ENCODE measurements at regions not wholly inside any gene's neighbourhood (a gene's known extent, or its start where the extent isn't known, plus 50 kb on each side); places are given as distances from the start of the nearest gene placed in this dataset.
"Not testable (repeated sequence)": the region's sequence is repeated elsewhere in the genome, so short reads cannot be mapped to it uniquely, and the experiment has no call there.

DNA sequence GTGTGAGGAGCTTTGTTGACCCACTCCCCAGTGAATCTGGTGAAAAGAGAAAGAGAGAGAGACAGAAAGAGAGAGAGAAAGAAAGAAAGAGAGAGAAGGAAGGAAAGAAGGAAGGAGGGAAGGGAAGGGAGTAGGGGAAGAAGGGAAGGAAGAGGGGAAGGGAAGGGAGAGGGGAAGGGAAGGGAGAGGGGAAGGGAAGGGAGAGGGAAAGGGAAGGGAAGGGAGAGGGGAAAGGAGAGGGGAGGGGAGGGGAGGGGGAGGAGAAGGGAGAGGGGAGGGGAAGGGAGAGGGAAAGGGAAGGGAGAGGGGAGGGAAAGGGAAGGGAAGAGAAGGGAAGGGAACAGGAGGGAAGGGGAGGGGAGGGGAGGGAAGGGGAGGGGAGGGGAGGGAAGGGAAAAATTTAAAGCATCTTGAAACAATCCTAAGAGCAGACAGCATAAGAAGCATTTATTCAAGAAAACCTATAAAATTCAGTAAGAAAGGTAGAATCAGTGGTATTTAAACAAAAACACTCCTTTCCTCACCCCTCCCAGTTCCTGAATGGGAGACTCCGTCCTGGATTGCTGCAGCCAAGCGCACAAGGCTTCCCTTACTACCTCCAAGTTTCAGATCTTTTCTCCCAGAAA is 846.2 kb upstream of the POM121L12 start:
- no peaks in the 10 kb centered on the region for H4K20me1 ChIP-seq
- no peak overlapping the region for H3K9ac ChIP-seq
- H3K4me3 ChIP-seq: no peak overlapping the region
- no peak overlapping the region for H3K27ac ChIP-seq
- H3K4me2 ChIP-seq: no peak overlapping the region
- no peaks in the 10 kb centered on the region for H3K36me3 ChIP-seq
- H3K27me3 ChIP-seq: no peaks in the 10 kb centered on the region
- no peaks in the 10 kb centered on the region for H3K4me1 ChIP-seq
- peaks cover 0 to 11% (median 2%) of the 10 kb centered on the region in 11 experiments; a peak in 9 of 22 replicates for H3K9me3 ChIP-seq (replicated peaks in 1 of 11)
- TF ChIP-seq Cebpa-rat (IDR thresholded peaks at IDR 0.05): no peak

DNA sequence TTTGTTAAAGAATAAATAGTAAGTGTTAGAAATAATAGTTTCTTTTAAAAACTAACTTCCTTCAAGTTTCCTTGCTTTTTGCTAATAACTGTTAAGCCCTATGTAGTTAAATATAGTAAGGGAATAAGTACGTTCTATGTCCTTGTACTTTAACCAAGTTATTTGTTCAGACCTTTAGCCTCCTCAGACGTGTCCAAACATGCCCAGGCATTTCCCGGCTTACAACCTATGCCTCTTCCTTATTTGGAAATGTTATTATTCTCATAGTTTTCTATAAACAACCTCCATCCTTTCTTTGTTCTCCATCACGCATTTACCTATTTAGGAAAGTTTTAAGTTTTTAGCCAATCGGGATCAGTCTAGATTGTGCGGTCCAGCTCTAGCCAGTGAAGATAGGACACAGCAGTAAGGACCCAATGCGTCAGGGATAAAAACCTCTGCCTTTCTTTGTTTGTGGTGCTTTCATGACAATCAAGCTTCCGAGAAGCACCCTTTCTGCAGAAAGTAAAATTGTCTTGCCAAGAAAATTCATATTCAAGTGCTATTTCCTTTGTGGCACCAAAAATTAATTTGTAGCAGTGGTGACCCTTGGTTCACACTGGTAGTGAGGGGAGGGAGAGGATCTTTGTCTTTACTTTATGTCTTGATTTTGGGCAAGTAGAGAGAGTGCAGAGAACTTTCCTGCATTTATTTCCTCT is 851.3 kb upstream of the POM121L12 start:
- no peaks in the 10 kb centered on the region for H3K27me3 ChIP-seq
- no peak overlapping the region for H3K27ac ChIP-seq
- H3K9ac ChIP-seq: no peak overlapping the region
- no peaks in the 10 kb centered on the region for H3K36me3 ChIP-seq
- H3K9me3 ChIP-seq (replicated peaks in 1 of 11): peaks cover 0 to 18% (median 4%) of the 10 kb centered on the region in 11 experiments; a peak in 9 of 22 replicates
- H3K4me1 ChIP-seq: no peaks in the 10 kb centered on the region
- H3K4me2 ChIP-seq: no peak overlapping the region
- no peak overlapping the region for H3K4me3 ChIP-seq
- no peak for TF ChIP-seq Cebpa-rat (IDR thresholded peaks at IDR 0.05)
- H4K20me1 ChIP-seq: no peaks in the 10 kb centered on the region

DNA sequence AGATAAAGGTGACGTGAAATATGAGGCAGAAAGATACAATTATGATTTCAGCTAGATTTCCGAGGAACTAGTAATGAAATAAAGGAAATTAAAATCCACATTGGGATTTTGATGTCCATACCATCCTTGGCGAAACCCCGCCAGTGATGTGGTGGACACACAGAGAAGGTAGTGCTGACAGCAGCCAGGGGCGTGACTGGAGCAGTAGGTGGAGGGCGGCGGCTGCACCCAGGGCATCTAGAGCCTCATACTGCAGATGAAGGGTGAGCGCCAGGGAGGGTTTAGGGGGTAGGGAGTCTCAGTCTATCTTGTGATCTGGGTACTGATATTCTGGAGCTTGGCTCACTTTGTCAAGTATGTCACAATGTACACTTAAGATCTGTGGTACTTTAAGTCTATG is 855.5 kb upstream of the POM121L12 start:
- H3K27ac ChIP-seq: no peak overlapping the region
- H3K4me3 ChIP-seq: no peak overlapping the region
- no peaks in the 10 kb centered on the region for H3K4me1 ChIP-seq
- H3K27me3 ChIP-seq: no peaks in the 10 kb centered on the region
- H3K9ac ChIP-seq: no peak overlapping the region
- peaks cover 0 to 13% (median 4%) of the 10 kb centered on the region in 11 experiments; a peak in 9 of 22 replicates for H3K9me3 ChIP-seq (replicated peaks in 1 of 11)
- H4K20me1 ChIP-seq: no peaks in the 10 kb centered on the region
- no peaks in the 10 kb centered on the region for H3K36me3 ChIP-seq
- TF ChIP-seq Cebpa-rat (IDR thresholded peaks at IDR 0.05): no peak
- H3K4me2 ChIP-seq: no peak overlapping the region

DNA sequence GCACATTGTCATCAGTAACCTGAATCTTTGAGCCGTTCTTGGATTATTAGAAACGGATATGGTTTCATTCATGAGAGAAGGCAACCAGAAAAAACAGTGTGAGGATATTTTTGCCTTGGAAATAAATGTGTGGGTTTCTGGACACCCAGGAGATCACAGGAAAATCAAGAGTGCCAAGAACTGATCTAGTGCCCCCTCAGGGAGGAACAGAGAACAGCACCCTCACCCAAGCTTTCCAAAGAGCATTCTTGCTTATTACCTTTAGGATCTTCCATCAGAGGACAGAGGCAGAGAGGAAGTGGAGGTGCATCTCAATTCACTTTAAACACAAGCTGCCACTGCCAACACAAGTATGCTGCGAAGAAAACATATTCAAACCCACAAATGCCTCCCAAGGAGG is 851.5 kb upstream of the COBL start:
- TF ChIP-seq Cebpa-rat (IDR thresholded peaks at IDR 0.05): no peak
- no peaks in the 10 kb centered on the region for H3K36me3 ChIP-seq
- H3K9me3 ChIP-seq (replicated peaks in 1 of 11): no peaks in the 10 kb centered on the region

DNA sequence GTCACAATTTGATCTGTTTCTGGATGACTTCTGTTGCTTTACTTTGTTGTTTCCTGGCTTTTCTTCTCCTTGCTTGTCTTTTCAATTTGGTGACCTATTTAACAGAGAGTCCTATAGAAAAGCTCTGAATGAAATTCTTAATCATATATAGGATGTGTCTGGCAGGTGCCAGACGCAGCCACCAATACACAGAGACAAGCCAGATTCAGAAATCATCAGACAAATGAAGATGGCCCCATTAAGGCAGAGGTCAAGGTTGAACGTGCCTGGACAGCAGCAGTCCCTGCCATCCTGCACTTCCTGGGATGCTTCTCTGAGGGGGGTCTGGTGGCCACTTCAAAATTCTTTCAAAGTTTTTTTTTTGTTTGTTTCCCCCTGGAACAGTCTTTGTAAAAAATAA is 846.7 kb upstream of the COBL start:
- Histone ChIP-seq H3K4me3 (no peak overlapping the region), H3K27ac (no peak overlapping the region), H3K27me3 (no peaks in the 10 kb centered on the region), H4K20me1 (no peaks in the 10 kb centered on the region), H3K36me3 (no peaks in the 10 kb centered on the region), H3K4me1 (no peaks in the 10 kb centered on the region), H3K9ac (no peak overlapping the region), H3K9me3 (replicated peaks in 1 of 11) (peaks cover 0 to 4% (median 3%) of the 10 kb centered on the region in 11 experiments; a peak in 6 of 22 replicates), H3K4me2 (no peak overlapping the region)
- no peak for TF ChIP-seq Cebpa-rat (IDR thresholded peaks at IDR 0.05)

More for the DNA sequence above, 851.5 kb upstream of the COBL start:
- no peak overlapping the region for H3K27ac ChIP-seq
- H3K27me3 ChIP-seq: no peaks in the 10 kb centered on the region
- no peaks in the 10 kb centered on the region for H3K4me1 ChIP-seq
- H3K4me3 ChIP-seq: no peak overlapping the region
- H3K9ac ChIP-seq: no peak overlapping the region
- no peaks in the 10 kb centered on the region for H4K20me1 ChIP-seq
- no peak overlapping the region for H3K4me2 ChIP-seq

DNA sequence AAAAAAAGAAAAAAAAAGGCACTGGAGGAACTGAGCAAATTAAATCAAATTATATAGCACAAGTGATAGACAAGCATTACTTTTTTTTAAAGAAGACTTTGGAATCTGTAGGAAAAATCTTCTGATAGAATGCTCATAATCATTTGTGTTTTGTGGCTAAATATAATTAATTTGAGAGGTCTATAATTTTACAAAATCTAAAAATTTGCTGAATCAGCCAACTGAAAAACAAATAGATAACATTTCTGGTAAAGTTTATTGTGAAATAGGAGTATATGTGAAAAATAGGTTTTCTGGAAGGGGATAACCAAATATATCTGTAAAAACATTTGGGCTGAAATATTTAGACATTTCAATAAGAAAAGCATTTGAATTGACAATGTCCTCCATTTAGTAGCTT is 844.9 kb upstream of the COBL start:
- no peaks in the 10 kb centered on the region for H3K27me3 ChIP-seq
- H3K9me3 ChIP-seq (replicated peaks in 1 of 11): peaks cover 0 to 4% (median 3%) of the 10 kb centered on the region in 11 experiments; a peak in 6 of 22 replicates
- H3K9ac ChIP-seq: no peak overlapping the region
- H3K4me3 ChIP-seq: no peak overlapping the region
- H3K27ac ChIP-seq: no peak overlapping the region
- no peaks in the 10 kb centered on the region for H3K36me3 ChIP-seq
- no peak for TF ChIP-seq Cebpa-rat (IDR thresholded peaks at IDR 0.05)
- H4K20me1 ChIP-seq: no peaks in the 10 kb centered on the region
- no peaks in the 10 kb centered on the region for H3K4me1 ChIP-seq
- no peak overlapping the region for H3K4me2 ChIP-seq

DNA sequence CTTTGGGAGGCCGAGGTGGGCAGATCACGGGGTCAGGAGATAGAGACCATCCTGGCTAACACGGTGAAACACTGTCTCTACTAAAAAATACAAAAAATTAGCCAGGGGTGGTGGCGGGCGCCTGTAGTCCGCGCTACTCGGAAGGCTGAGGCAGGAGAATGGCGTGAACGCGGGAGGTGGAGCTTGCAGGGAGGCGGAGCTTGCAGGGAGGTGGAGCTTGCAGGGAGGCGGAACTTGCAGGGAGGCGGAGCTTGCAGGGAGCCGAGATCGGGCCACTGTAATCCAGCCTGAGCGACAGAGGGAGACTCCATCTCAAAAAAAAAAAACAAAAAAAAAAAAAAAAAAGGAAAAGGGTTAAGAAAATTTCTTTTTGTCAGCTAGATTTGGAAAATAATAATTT is 842.8 kb upstream of the COBL start:
- H3K27me3 ChIP-seq; H3K9me3 ChIP-seq (replicated peaks in 1 of 11): not testable (repeated sequence)

DNA sequence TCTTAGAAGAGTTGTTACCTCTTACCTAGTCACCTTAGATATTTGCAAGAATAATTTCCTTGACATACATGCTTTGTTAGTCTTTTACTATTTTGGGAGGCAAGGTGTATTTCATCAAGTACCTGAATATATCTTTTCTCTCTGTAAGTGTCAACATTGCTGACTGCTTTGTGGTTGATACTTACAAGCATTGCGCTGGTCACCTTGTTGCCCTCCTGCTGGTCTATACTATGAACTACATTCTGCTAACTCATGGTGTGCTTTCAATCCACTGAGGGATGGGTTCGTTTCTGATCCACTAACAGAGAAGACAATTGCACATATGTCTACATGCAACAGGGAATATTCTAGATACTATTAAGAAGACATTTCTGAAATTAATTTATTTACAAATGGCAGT is 837.8 kb upstream of the COBL start:
- H3K27me3 ChIP-seq: no peaks in the 10 kb centered on the region
- H3K4me2 ChIP-seq: no peak overlapping the region
- H3K4me1 ChIP-seq: no peaks in the 10 kb centered on the region
- H3K27ac ChIP-seq: no peak overlapping the region
- no peak for TF ChIP-seq Cebpa-rat (IDR thresholded peaks at IDR 0.05)
- H3K36me3 ChIP-seq: no peaks in the 10 kb centered on the region
- no peak overlapping the region for H3K4me3 ChIP-seq
- peaks cover 0 to 2% (median 1%) of the 10 kb centered on the region in 11 experiments; a peak in 6 of 22 replicates for H3K9me3 ChIP-seq (replicated peaks in 1 of 11)
- no peak overlapping the region for H3K9ac ChIP-seq
- H4K20me1 ChIP-seq: no peaks in the 10 kb centered on the region

More for the DNA sequence above, 842.8 kb upstream of the COBL start:
- H3K4me1 ChIP-seq, H3K9ac ChIP-seq, H4K20me1 ChIP-seq, H3K36me3 ChIP-seq, H3K27ac ChIP-seq, H3K4me3 ChIP-seq, H3K4me2 ChIP-seq: not testable (repeated sequence)

DNA sequence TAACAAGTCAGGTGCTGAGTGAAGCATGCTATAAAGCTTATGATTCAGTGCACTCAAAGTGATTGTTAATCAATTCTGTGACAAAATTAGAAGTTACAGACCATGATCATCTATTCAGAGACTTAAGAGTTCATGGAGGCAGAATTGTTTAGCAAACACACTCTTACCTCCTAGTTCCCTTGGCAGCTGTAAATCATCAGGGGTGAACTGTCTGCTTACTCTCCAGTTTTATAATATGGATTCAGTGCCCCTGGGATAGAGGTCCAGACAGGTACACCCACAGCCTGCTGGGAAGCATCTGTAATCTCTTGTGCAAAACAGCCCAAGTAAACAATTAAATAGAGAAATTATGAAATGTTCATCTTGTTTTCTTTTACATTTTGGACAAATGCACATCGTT is 835.0 kb upstream of the COBL start:
- Histone ChIP-seq H3K27ac (no peak overlapping the region), H4K20me1 (no peaks in the 10 kb centered on the region), H3K27me3 (no peaks in the 10 kb centered on the region), H3K9me3 (replicated peaks in 1 of 11) (no peaks in the 10 kb centered on the region), H3K4me1 (no peaks in the 10 kb centered on the region), H3K4me3 (no peak overlapping the region), H3K36me3 (no peaks in the 10 kb centered on the region), H3K9ac (no peak overlapping the region), H3K4me2 (no peak overlapping the region)
- no peak for TF ChIP-seq Cebpa-rat (IDR thresholded peaks at IDR 0.05)

DNA sequence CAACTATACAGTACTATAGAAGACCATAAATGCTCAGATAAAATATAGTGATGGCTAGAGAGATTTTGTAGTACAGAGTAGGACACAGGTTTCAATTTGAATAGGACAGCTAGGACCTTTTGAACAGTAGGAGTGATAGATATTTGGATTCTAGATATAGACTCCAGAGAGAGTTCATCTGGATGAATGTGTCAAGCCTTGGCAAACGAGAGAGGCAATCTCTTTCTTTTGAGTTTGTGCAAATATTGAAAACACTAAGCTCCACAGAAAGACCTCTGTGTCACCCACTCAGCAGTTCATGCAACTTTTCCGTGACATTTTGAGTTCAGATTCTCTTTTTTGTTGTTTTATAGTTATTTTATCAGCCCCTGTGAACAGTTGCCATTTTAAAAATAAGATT is 834.3 kb upstream of the COBL start:
- Histone ChIP-seq H3K27ac (no peak overlapping the region), H3K27me3 (no peaks in the 10 kb centered on the region), H3K4me1 (no peaks in the 10 kb centered on the region), H3K9me3 (replicated peaks in 1 of 11) (no peaks in the 10 kb centered on the region), H4K20me1 (no peaks in the 10 kb centered on the region), H3K4me2 (no peak overlapping the region), H3K36me3 (no peaks in the 10 kb centered on the region), H3K9ac (no peak overlapping the region), H3K4me3 (no peak overlapping the region)
- no peak for TF ChIP-seq Cebpa-rat (IDR thresholded peaks at IDR 0.05)

Measured in BLaER1 treated with 17β-estradiol and CSF1 and Interleukin-3, amounts not matched to agents 10 nM and 100 nM (cell line).